Skin epidermis (tissue), 12 donors: ENCODE measurements at regions not wholly inside any gene's neighbourhood (a gene's known extent, or its start where the extent isn't known, plus 50 kb on each side); places are given as distances from the start of the nearest gene placed in this dataset.

ENCODE experiments used
- H3K27ac ChIP-seq, 21 experiments: fragments of 200-600 bp; sonication (generic) in 11 of 21; one replicate each; pipeline ENCODE4 v1.5.0; 2020; ENCODE audit warnings: mild to moderate bottlenecking in 3 of 21, inconsistent platforms in 2 of 21, moderate library complexity in 2 of 21
- H3K4me3 ChIP-seq, 7 experiments: fragments of 200-600 bp; sonication (generic) in 2 of 7; one replicate each; pipeline ENCODE4 v1.5.0; 2020; ENCODE audit warnings: inconsistent platforms in 2 of 7, mild to moderate bottlenecking in 2 of 7, moderate library complexity in 1 of 7

DNA sequence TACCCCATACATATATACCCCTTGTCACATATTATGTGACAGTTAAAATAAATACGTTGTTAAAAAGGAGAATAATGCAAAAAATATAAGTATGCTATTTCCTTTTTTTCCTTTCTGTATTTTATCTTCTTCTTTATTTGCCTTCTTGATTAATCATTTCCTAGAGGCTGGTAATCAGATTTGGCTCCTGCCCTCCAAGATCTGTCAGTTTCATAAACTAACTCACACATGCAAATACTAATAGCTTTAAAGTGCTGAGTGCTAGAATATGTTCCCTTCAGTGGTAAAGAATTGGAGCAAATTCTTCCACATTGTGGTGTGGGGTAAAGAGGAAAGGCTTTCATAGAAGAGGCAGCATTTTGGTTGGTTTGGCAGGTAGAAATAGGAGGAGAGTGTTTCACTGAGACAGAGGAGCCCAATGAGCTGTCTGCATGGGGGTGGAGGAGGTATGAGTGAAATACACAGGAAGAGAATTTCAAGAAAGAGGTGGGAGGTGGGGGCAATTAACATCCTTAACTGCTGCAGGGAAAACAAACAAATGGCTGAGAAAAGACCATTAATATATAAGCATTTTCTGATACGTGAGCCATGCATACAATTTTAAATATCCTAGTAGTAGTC, 523.9 kb downstream of the BMP2 start:
- H3K27ac ChIP-seq: no peak overlapping the region
- no peak overlapping the region for H3K4me3 ChIP-seq

DNA sequence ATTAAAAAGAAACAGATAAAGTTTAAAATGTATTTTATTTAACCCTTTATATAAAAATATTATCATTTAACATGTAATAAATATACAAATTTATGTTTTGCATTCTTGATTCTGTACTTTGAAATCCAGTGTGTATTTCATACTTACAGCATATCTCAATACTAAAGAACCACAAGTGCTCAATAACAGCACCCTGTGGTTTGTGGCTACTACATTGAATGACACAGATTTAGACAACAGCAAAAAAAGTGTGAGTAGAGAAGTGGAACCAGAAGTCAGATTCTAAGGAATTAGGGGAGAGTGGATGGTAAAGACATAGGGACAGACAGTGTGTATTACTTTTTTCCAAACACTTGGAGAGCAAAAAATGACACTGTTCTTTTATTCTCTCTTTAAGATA, 524.5 kb downstream of the BMP2 start:
- H3K4me3 ChIP-seq: no peak overlapping the region
- no peak overlapping the region for H3K27ac ChIP-seq

DNA sequence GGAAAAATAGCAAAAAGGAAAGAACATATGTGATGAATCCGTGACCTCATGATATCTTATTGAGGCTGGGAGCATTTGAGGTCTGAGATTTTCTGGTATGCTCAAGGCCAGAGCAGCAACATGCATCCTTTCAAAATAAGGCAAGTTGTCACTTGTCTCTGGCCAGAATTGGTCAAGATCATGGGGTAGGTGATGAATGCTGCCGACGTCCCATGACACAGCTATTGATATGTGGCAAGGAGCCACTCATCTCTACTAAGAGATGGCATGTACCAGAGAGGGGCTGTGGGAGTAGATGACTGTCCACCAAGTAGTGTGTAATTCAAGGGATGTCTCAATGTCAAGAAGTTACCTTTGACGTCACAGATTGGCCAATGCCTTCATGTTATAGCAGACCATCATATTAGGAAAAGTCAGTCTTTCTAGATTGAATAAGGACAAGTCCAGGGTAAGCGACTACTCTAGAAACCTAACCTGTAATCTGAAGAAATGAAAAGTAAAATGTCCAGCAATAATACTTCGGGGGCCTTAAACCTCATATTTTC, 527.4 kb downstream of the BMP2 start:
- no peak overlapping the region for H3K27ac ChIP-seq
- H3K4me3 ChIP-seq: no peak overlapping the region

DNA sequence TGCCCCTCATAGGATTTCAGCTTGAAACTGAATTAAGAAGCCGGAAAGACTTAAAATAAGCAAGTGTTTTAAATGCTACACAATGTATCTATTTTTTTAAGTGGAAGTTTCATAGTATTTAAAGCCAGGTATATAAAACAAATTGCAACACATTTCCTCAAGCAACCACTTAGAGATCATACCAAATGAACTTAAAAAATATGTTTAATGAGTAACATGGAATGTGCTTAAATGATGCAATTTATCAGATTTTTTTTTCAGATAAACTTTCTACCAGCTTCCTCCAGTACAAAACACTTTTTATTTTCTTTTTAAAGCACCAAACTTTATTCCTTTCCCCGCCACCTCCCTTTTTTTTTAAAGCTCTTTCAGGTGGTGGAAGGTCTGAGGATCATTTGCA, 534.3 kb downstream of the BMP2 start:
- Histone ChIP-seq H3K4me3 (no peak overlapping the region), H3K27ac (no peak overlapping the region)

DNA sequence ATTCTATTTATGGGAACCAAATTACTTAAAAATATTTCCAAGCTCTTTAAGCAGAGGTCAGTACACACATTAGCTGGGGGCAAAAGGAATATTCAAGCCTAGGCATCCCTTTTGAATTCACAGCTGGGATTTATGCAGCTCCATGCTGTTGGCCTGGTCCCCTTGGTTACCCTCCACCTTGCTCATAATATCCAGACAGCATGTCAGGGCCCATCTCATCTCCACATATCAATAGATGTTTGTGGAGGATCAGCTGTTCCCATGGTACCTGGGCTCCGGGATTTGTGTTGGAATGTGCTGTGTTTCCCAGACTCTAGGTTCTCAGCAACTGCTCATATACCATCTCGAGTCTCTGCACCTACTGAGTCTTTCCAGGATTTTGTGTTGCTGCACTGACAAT, 534.8 kb downstream of the BMP2 start:
- Histone ChIP-seq H3K27ac (no peak overlapping the region), H3K4me3 (no peak overlapping the region)

DNA sequence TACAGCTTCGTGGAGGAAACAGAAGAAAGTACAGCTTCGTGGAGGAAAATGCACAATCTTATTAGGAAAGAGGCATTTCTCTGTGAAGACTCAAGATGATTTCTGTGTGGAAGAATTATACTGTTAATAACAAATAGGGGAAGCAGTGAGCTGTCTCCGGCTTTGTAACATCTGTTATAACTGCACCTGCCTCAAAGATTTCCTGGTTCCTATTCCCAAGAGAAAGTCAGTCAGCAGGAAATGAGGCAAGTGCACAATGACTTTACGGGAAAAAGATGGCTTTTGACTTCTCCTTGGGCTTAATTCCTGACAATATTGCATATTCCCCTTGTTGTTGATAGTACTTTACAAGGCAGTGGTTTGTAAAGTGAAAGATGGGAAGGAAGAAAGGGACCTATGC, 538.5 kb downstream of the BMP2 start:
- H3K4me3 ChIP-seq: no peak overlapping the region
- no peak overlapping the region for H3K27ac ChIP-seq

DNA sequence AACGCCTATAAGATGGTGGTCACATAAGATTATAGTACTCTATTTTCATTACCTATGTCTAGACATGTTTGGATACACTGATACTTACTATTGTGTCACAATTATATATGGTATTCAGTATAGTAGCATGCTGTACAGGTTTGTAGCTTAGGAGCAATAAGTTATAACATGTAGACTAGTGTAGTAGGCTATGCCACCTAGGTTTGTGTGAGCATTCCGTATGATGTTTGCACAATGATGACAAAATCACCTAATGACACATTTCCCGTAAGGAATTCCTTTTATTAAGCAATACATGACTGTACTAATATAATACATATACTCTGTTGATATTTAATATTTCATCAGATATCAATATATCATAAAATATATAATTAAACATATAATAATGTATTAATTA, 540.7 kb downstream of the BMP2 start:
- Histone ChIP-seq H3K27ac (no peak overlapping the region), H3K4me3 (no peak overlapping the region)

DNA sequence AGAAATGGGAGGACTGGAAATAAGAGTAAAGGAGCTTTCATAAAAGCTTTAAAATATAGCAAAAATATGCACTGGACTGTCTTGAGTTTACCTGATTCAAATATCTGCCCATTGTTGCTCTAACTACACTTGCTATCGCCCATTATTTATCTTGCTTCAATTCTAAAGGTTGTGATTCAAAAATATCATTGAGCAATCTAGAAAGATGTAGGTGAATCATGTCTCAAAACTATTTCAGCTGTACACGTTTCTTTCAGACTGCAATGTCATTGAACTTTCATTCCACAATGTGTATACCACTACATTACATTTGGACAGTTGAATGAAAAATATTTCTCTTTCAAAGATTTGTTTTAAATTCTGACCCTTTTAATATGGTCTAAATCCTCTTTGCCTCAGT, 545.6 kb downstream of the BMP2 start:
- Histone ChIP-seq H3K27ac (no peak overlapping the region), H3K4me3 (no peak overlapping the region)

DNA sequence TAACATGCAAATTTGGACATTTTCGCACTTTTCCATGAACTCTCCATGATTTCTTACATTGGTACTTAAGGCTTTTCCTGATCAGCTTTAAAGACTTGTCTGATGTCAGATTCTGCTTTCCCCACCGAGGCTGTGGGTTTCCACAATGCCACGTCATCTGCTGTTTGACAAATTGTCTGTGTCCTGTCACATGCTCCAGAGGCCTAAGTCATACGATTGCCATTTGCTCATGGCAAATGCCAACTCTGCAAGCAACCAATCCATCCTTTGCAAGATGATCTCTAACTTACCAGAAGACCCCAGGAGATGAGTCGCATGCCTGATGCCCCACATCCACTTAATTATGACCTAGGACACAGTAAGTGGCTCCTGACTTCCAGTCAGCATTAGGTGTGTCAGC, 556.5 kb downstream of the BMP2 start:
- no peak overlapping the region for H3K27ac ChIP-seq
- H3K4me3 ChIP-seq: no peak overlapping the region

DNA sequence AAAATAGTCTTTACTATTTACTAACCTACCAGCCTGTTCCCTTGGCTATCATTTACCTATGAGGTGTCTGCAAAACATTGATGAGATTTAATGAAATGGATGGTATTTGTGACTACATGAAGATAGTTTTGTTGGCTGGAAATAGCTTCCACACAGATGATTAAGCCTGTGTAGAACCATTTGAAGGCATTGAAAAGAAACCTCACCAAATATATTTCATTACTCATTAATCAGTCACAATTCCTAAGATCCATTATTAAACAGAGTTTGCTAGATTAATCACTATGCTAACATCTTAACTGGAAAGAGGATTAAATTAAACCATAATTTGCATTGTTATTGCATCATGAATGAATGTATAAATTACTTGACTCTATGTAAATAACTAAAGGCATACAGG, 560.3 kb downstream of the BMP2 start:
- Histone ChIP-seq H3K4me3 (no peak overlapping the region), H3K27ac (no peak overlapping the region)

DNA sequence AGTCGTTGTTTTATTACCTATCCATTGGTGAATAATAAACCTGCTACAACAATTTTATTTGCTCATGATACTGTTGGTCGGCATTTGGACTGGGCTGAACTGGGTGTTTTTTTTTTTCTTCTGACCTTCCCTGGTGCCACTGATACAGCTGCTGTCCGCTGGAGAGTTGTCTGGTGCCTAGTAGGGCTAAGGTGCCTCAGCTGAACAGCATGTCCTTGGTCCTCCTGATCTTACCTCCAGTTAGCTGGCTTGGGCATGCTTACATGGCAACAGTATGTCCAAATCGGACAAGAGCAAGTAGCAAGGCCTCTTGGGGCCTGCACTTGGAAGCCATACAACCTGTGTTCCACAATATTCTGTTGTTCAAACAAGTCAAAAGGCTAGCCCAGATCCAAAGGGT, 563.4 kb downstream of the BMP2 start:
- no peak overlapping the region for H3K27ac ChIP-seq

DNA sequence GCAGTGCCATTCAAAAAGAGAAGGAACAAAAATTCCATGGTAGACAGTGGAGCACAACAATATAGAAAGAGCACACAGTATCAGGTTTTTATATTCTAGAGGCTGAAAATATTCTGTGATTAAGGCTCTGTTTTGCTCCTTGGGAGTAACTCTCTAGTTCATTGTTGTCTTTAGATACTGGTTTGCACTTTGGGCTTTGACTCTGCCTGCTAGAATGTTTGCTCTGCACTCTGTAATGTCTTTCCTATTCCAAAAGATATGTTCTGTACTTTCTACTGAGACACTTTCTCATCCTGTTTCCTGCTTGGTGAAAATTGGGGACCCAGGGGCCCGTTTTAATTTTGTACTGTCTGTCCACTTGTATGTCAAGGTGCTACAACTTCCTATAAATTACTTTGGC, 564.7 kb downstream of the BMP2 start:
- no peak overlapping the region for H3K27ac ChIP-seq
- H3K4me3 ChIP-seq: no peak overlapping the region

More for the DNA sequence above, 563.4 kb downstream of the BMP2 start:
- no peak overlapping the region for H3K4me3 ChIP-seq

DNA sequence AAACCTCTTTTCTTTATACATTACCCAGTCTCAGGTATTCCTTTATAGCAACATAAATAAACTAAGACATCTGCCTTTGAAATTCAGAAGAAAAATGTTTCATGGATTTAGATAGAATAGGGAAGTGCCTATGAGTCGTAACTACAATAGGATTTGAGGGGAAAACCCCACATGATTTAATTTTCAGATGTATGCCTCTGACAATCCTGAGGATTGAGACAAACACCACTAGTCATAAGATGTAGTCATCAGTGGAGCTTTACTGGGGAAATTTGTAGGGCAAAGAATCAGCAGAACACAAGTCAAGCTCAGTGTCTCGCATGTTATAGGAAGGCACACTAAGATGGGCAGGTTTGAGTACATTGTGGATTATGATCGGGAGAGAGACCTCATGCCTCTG, 566.4 kb downstream of the BMP2 start:
- H3K27ac ChIP-seq: no peak overlapping the region
- no peak overlapping the region for H3K4me3 ChIP-seq

DNA sequence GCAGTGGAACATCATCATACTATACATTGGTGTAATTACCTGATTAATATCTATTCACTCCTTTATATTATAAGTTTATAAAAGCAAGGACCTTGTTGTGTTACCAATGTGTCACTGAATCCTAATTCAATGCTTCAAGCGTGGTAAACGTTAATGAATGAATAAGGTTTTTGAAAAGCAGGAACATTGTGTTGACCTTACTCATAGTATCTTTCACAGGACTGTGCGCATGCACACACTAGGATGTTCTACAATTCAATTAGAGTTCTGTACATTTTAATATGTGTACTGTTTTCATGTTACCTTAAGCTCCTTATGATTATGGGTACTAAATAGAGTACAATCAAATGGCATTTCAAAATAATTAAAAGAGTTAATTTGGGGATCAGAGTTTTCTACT, 578.5 kb downstream of the BMP2 start:
- Histone ChIP-seq H3K4me3 (no peak overlapping the region), H3K27ac (no peak overlapping the region)

DNA sequence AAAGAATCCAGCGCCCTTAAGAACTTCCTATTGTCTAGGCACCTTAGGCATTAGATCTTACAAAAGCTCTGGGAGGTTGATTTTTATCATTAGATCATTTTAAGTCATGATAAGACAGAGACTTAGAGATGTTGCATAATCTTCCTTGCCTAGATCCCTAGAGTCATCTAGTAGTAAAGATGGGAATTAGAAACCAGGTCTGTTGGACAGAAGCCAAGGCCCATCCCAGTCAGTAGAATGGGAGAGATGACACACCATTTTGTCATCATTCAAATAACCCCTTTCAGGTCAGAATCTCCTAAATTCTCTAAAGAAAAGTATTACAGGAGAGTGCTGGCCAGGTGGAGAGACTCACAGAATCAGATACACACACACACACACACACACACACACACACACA, 579.1 kb downstream of the BMP2 start:
- no peak overlapping the region for H3K4me3 ChIP-seq
- H3K27ac ChIP-seq: peak overlapping the region in 2 of 21 experiments; percentile 6 to 28

DNA sequence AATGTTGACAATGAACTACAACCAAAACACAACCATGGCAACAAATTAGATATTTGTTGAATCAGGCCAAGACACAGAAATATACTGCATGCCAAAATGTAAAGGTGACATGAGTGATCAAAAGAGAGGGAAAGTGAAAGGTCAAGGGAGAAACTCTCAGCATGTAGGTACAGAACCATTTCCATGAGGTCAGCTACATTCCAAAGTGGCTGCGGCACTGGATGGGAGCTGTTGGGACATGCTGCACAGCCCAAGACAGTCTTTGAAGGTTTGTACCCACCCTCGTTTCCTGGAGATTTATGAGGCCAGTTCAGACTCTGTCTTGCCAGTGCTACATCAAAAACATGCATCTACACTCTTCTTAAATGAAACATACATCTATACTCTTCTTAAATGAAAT, 579.9 kb downstream of the BMP2 start:
- Histone ChIP-seq H3K4me3 (no peak overlapping the region), H3K27ac (peak overlapping the region in 1 of 21 experiments; percentile 28)

DNA sequence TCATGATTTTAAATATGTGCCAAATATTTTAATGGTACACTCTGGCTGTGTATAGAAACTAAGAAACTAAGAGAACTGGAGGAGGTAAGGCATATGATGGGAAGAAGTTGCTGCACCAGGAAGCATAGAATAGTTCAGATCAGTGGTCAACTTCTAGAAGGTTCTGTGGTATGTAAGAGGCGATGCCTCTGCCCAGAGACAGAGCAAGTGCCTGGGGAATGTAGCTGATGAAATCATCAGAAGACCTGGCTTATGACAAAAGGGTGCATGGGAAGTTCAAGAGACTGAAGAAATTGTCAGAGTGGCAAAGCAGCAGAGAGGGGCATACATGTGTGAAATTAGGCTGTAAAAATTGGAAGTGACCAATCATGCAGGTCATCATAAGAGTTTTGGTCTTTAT, 580.8 kb downstream of the BMP2 start:
- no peak overlapping the region for H3K27ac ChIP-seq
- no peak overlapping the region for H3K4me3 ChIP-seq

DNA sequence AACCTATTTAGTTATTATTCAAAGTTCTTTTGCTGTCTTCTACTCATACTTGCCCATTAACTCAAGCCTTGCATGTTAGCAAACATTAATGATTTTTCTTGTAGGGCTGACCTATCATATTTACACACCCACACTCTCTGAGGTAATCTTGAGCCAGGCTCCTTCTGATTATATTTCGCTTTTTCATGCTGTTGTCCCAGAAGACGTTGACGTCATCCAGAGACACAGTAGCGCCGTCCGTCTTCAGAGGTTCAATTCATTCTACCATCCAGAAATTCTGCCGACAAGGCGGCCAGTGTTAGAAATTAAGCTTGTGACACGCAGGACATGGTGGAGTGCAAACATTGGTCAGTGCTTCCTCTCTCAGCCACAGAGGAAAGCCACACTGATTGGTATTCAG, 584.7 kb downstream of the BMP2 start:
- H3K4me3 ChIP-seq: no peak overlapping the region
- H3K27ac ChIP-seq: no peak overlapping the region

DNA sequence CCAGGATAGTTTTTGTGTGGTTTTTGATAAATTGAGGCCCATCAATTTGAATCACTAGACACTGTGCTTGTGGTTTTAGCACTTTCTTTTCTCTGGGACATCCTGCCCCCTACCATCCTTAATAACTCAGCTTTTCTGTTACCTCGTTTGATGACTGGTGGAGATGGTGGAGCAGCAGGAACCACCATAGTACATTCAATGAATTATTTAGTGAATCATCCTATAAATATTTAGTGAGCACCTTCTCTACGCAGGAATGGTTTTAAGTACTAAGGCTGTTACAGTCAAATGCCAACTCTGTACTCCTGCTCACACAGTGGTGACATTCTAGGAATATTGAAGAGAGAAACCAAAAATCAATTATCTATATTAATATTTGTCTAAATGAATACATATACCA, 585.2 kb downstream of the HAO1 start:
- no peak overlapping the region for H3K4me3 ChIP-seq

DNA sequence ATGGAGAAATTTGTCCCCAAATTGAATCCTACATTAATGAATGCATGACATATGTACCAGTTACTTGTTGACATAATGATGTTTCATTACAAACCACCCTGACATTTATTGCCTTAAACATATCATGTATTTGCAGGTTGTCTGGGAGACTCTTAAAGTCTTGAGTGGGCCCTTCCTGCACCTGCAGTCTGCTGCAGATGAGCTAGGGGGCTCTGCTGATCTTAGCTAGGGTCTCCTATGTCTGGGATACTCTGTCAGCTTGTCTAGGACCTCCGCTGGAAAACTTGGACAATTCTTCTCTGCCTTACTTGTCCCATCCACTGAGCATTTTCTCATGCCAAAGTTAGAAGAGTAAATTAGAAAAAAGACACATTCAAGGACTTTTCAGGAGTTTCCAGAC, 581.6 kb downstream of the HAO1 start:
- no peak overlapping the region for H3K4me3 ChIP-seq
- H3K27ac ChIP-seq: no peak overlapping the region

More for the DNA sequence above, 585.2 kb downstream of the HAO1 start:
- no peak overlapping the region for H3K27ac ChIP-seq

DNA sequence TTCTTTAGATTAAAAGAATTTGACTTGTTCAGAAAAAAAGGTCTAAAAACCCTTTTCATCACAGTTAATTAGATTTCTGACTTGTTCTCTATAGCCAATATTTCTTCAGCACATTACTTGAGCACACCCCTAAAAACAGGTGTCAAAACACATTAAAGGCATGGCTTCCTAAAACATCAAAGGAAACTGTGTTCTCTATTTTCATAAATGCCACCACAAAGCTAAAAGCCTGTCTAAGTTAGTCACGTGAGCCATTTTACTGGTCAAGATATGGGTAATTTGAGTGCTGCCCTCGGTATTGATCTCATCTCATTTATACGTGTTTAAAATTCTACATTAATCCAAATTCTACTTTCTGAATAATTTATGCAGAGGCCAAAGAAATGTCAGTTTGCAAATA, 580.5 kb downstream of the HAO1 start:
- no peak overlapping the region for H3K27ac ChIP-seq

DNA sequence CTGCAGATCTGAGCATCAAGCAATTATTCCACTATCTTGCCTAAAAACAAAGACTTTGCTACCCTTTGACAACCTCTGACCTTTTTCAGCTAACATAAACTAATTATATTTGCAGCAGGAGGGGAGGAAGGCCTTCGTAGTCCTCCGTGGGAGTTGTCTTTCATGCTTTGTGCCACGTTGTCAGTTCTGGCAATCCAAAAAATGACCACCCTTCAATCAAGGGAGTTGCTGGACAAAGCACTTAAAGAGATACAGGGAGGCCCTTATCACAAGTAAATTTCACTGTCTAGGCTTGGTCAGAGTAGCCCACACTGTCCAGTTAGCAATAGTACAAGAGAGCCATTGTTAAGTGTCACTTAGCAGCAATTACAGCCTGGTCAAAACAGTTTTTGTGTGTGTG, 578.9 kb downstream of the HAO1 start:
- Histone ChIP-seq H3K4me3 (no peak overlapping the region), H3K27ac (no peak overlapping the region)

More for the DNA sequence above, 580.5 kb downstream of the HAO1 start:
- no peak overlapping the region for H3K4me3 ChIP-seq
